ENCODE measurements at regions not wholly inside any gene's neighbourhood (a gene's known extent, or its start where the extent isn't known, plus 50 kb on each side); places are given as distances from the start of the nearest gene placed in this dataset.

- no peak for TF ChIP-seq ZNF423 (tag by site-specific recombination; IDR thresholded peaks at IDR 0.05)
- no peak for TF ChIP-seq ZSCAN4 (tag by site-specific recombination; IDR thresholded peaks at IDR 0.05)
- TF ChIP-seq CTCF (tag by site-specific recombination; IDR thresholded peaks at IDR 0.05) = no peak
- no peak for TF ChIP-seq HOXD13 (CRISPR knock-in tag; IDR thresholded peaks at IDR 0.05; ENCODE audit: borderline replicate concordance)
- no peak for TF ChIP-seq ZBTB49 (tag by site-specific recombination; IDR thresholded peaks at IDR 0.05; ENCODE audit: low read depth)
- no peak for TF ChIP-seq ZNF274 (IDR thresholded peaks at IDR 0.05; ENCODE audit: low read length)
- TF ChIP-seq ZNF274 (tag by site-specific recombination; IDR thresholded peaks at IDR 0.05; ENCODE audit: borderline replicate concordance) = no peak
- no peak for TF ChIP-seq ZNF112 (tag by site-specific recombination; IDR thresholded peaks at IDR 0.05)
- no peak for TF ChIP-seq ZNF416 (tag by site-specific recombination; IDR thresholded peaks at IDR 0.05)
- TF ChIP-seq ZNF639 (tag by site-specific recombination; IDR thresholded peaks at IDR 0.05) = no peak
Observed at GRCh38 chr7:52500841-52501240, 534.6 kb upstream of the POM121L12 start.

Measured in HEK293 (cell line).